GM12878 (cell line): ENCODE measurements at regions not wholly inside any gene's neighbourhood (a gene's known extent, or its start where the extent isn't known, plus 50 kb on each side); places are given as distances from the start of the nearest gene placed in this dataset.

Source experiments
- ATAC-seq: fragments of 200-7000 bp; cut with Tn5 transposase; 3 replicates; pipeline ENCODE4 v1.9.1; 2020; ENCODE audit warnings: mild to moderate bottlenecking, moderate library complexity
- BruUV-seq: library from RNA; stranded (reverse); fragments of 400-500 nt; replicated peaks from 2 replicates; lab custom pipeline; 2021; lab: Mats Ljungman, UMichigan
- CTCF ChIA-PET: fragments of 300-600 bp; sonication (Branson Sonifier 250); formaldehyde crosslinking; extraction: SDS; loops from one replicate; lab custom pipeline; 2021; ENCODE audit warnings: inconsistent platforms; lab: Yijun Ruan, JAX
- POLR2A ChIA-PET: fragments of 350-600 bp; formaldehyde crosslinking; extraction: SDS; loops from one replicate; lab custom pipeline; 2021; ENCODE audit warnings: inconsistent platforms; lab: Charles Lee
- RAD21 ChIA-PET: fragments of 300-600 bp; sonication (Branson Sonifier 250); formaldehyde crosslinking; loops from one replicate; lab custom pipeline; 2023; ENCODE audit warnings: antibody characterized with exemption; ENCODE audit not compliant: unreplicated experiment; lab: Charles Lee
- SMC1A ChIA-PET: fragments of 300-600 bp; sonication (Branson Sonifier 250); formaldehyde crosslinking; loops from one replicate; lab custom pipeline; 2023; ENCODE audit not compliant: unreplicated experiment, uncharacterized antibody; lab: Charles Lee
- DNase-seq: peaks from one replicate; pipeline ENCODE4 v3.0.0-alpha.2; 2011; ENCODE audit warnings: low read depth, low spot score
- FAIRE-seq: peaks from 3 replicates; lab custom pipeline; 2011; peaks lifted over from hg19 to GRCh38; lab: Jason Lieb, UNC
- H2AFZ ChIP-seq: 2 replicates; pipeline ENCODE4 v1.6.0; 2011; ENCODE audit warnings: low read depth, low read length, control low read depth; ENCODE audit not compliant: control insufficient read depth
- H3K27ac ChIP-seq: 2 replicates; pipeline ENCODE4 v1.5.1; 2011; ENCODE audit warnings: control low read depth; ENCODE audit not compliant: control insufficient read depth, insufficient read depth
- H3K27me3 ChIP-seq, 2 experiments: replicated peaks in 1 of 2; 2 replicates each; pipeline versions ENCODE4 v1.6.0 to v1.6.1; 2011; ENCODE audit warnings: low read length in 1 of 2; ENCODE audit not compliant: control insufficient read depth in 2 of 2, insufficient read depth in 2 of 2
- H3K36me3 ChIP-seq, 2 experiments: 2 replicates each; pipeline ENCODE4 v1.5.1; 2011; ENCODE audit warnings: low read length in 1 of 2; ENCODE audit not compliant: control insufficient read depth in 2 of 2, insufficient read depth in 2 of 2
- H3K4me1 ChIP-seq: 2 replicates; pipeline ENCODE4 v1.6.1; 2011; ENCODE audit warnings: mild to moderate bottlenecking, low read length, moderate library complexity, mixed read lengths; ENCODE audit not compliant: control insufficient read depth, insufficient read depth
- H3K4me2 ChIP-seq: 2 replicates; pipeline ENCODE4 v1.6.0; 2011; ENCODE audit warnings: control low read depth; ENCODE audit not compliant: control insufficient read depth, insufficient read depth
- H3K4me3 ChIP-seq: fragments of 200-600 bp; sonication (generic); 2 replicates; pipeline ENCODE4 v1.5.1; 2016
- H3K79me2 ChIP-seq: 2 replicates; pipeline ENCODE4 v1.6.0; 2011; ENCODE audit warnings: low read length; ENCODE audit not compliant: control insufficient read depth, insufficient read depth
- H3K9ac ChIP-seq: 2 replicates; pipeline ENCODE4 v1.8.0; 2011; ENCODE audit warnings: low read length, control low read depth, mixed read lengths; ENCODE audit not compliant: control insufficient read depth, insufficient read depth
- H3K9me3 ChIP-seq: replicated peaks from 3 replicates; pipeline ENCODE4 v1.5.1; 2011; ENCODE audit warnings: mild to moderate bottlenecking, low read length; ENCODE audit not compliant: control insufficient read depth, insufficient read depth
- H4K20me1 ChIP-seq: 2 replicates; pipeline ENCODE4 v1.6.0; 2011; ENCODE audit not compliant: control insufficient read depth, insufficient read depth
- HCFC1 ChIP-seq: fragments of 150-350 bp; IDR thresholded peaks from 2 replicates; pipeline ENCODE4 v1.6.1; 2014; ENCODE audit warnings: low read length
- NR2C2 ChIP-seq: IDR thresholded peaks from 2 replicates; pipeline ENCODE4 v1.6.1; 2011; ENCODE audit warnings: borderline replicate concordance, low read depth; ENCODE audit not compliant: control insufficient read depth, insufficient read length
- SUZ12 ChIP-seq: fragments of 200-600 bp; sonication (generic); IDR thresholded peaks from one replicate; pipeline ENCODE4 v1.6.1; 2018; ENCODE audit warnings: antibody characterized with exemption, mild to moderate bottlenecking; ENCODE audit not compliant: unreplicated experiment
- ZNF274 ChIP-seq: IDR thresholded peaks from one replicate; pipeline ENCODE4 v1.8.0; 2011; ENCODE audit not compliant: insufficient read length, insufficient read depth
- WGBS: methylation state at CpG from one replicate; pipeline ENCODE4 v1.1.6; 2016; ENCODE audit warnings: low lambda C conversion rate; ENCODE audit not compliant: insufficient replicate concordance, insufficient coverage; ENCODE audit errors: missing lambda C conversion rate; 5-methylcytosine and 5-hydroxymethylcytosine counted together
- in situ Hi-C: fragments of 300-500 bp; cut with MboI; formaldehyde crosslinking; loops from 9 replicates; pipeline ENCODE4 v1.14.3; 2018; ENCODE audit warnings: mixed read lengths
- intact Hi-C: fragments of 100-400 bp; cut with micrococcal nuclease; formaldehyde crosslinking; loops from one replicate; pipeline ENCODE4 v1.14.2; 2022; ENCODE audit not compliant: unreplicated experiment
- TF ChIP-seq, protein P1 (sequence below): fragments of 450-650 bp; IDR thresholded peaks from 2 replicates; pipeline ENCODE4 v1.6.1; 2017; ENCODE audit warnings: low read depth, mild to moderate bottlenecking, moderate library complexity

DNA sequence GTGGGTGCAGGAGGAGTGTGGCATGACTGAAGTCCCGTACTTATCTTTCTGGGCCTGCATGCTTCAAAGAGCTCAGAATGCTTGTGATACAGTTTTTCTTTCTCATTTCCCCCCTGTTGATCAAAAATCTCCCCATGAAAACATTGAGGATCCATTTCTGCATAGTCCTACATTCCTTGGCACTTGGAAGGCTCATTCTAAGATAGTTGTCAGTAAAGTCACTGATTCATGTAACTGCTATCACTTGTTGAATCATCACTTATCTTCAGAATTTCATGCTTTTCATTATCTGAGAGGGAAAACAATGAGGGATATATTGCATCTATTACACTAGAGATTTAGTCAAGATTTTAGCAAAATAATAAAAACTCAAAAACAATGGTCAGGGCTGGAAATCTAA is 1953.1 kb upstream of the CDH6 start (continued):
- TF ChIP-seq, protein P1, sequence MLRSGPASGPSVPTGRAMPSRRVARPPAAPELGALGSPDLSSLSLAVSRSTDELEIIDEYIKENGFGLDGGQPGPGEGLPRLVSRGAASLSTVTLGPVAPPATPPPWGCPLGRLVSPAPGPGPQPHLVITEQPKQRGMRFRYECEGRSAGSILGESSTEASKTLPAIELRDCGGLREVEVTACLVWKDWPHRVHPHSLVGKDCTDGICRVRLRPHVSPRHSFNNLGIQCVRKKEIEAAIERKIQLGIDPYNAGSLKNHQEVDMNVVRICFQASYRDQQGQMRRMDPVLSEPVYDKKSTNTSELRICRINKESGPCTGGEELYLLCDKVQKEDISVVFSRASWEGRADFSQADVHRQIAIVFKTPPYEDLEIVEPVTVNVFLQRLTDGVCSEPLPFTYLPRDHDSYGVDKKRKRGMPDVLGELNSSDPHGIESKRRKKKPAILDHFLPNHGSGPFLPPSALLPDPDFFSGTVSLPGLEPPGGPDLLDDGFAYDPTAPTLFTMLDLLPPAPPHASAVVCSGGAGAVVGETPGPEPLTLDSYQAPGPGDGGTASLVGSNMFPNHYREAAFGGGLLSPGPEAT: no peak
- TF ChIP-seq HCFC1: no peak

DNA sequence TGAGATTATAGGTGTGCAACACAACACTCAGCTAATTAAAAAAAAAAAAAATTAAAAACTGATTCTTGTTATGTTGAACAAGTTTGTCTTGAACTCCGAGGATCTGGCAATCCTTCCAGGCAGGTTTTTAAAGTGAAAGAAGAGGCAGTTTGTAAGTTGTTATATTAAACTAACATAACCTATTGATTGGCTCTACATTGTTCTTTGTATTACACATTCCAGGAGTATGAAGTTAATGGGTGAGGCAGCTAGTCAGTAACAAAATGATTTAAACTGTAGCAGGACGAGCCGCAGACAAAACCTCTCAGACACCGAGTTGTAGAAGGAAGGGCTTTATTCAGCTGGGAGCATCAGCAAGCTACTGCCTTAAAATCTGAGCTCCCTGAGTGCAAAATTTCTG is 1953.9 kb upstream of the CDH6 start:
- RAD21 ChIA-PET: no interaction called here
- Histone ChIP-seq H3K79me2 (no peaks in the 10 kb centered on the region), H3K4me1 (no peaks in the 10 kb centered on the region), H4K20me1 (no peaks in the 10 kb centered on the region), H3K4me2 (no peak overlapping the region), H3K9me3 (no peaks in the 10 kb centered on the region), H3K36me3 (no peaks in the 10 kb centered on the region), H3K27ac (no peak overlapping the region), H3K4me3 (no peak overlapping the region), H3K9ac (no peak overlapping the region), H3K27me3 (no peaks in the 10 kb centered on the region), H2AFZ (no peak overlapping the region)
- DNase-seq (no peak), FAIRE-seq (no peak), ATAC-seq (no peak)
- CTCF ChIA-PET: no interaction called here
- POLR2A ChIA-PET: no interaction called here
- BruUV-seq: no TSS peak
- intact Hi-C loops (no loop called here), in situ Hi-C loops (no loop called here)
- SMC1A ChIA-PET: interaction anchor here (1.8 kb wide), 1 partner anchor 10 kb away, joined by 3 read pairs; no protein-coding TSS in a partner anchor
- TF ChIP-seq NR2C2 (no peak), SUZ12 (no peak), ZNF274 (no peak)
- 35% methylated on average over 4 of the region's 4 CpGs for WGBS
